HEK293 (cell line): ENCODE measurements at regions not wholly inside any gene's neighbourhood (a gene's known extent, or its start where the extent isn't known, plus 50 kb on each side); places are given as distances from the start of the nearest gene placed in this dataset.

Source experiments
- BCL11A ChIP-seq: fragments of 450-650 bp; formaldehyde crosslinking; IDR thresholded peaks from 2 replicates; pipeline ENCODE4 v1.5.1; 2016; ENCODE audit warnings: low read depth, missing biosample characterization, missing genetic modification characterization
- CTCF ChIP-seq: fragments of 450-650 bp; formaldehyde crosslinking; IDR thresholded peaks from 2 replicates; pipeline ENCODE4 v1.5.1; 2016; ENCODE audit warnings: missing biosample characterization, missing genetic modification characterization
- ZBTB1 ChIP-seq: fragments of 450-650 bp; formaldehyde crosslinking; IDR thresholded peaks from 2 replicates; pipeline ENCODE4 v1.5.1; 2016; ENCODE audit warnings: missing biosample characterization, missing genetic modification characterization
- ZBTB49 ChIP-seq: fragments of 450-650 bp; formaldehyde crosslinking; IDR thresholded peaks from 2 replicates; pipeline ENCODE4 v1.5.1; 2016; ENCODE audit warnings: missing biosample characterization, missing genetic modification characterization, low read depth
- ZBTB6 ChIP-seq: fragments of 450-650 bp; formaldehyde crosslinking; IDR thresholded peaks from 2 replicates; pipeline ENCODE4 v1.5.1; 2017; ENCODE audit warnings: missing biosample characterization, missing genetic modification characterization
- ZEB2 ChIP-seq: fragments of 450-650 bp; formaldehyde crosslinking; IDR thresholded peaks from 2 replicates; pipeline ENCODE4 v1.5.1; 2016; ENCODE audit warnings: missing biosample characterization, missing genetic modification characterization
- ZFP3 ChIP-seq: fragments of 450-650 bp; formaldehyde crosslinking; IDR thresholded peaks from 2 replicates; pipeline ENCODE4 v1.5.1; 2016; ENCODE audit warnings: low read depth, missing biosample characterization, missing genetic modification characterization
- ZNF174 ChIP-seq: fragments of 450-650 bp; formaldehyde crosslinking; IDR thresholded peaks from 2 replicates; pipeline ENCODE4 v1.5.0; 2017; ENCODE audit warnings: missing biosample characterization, mild to moderate bottlenecking, missing genetic modification characterization
- ZNF274 ChIP-seq, 2 experiments: fragments of 200-500 bp in 1 of 2; fragments of 450-650 bp in 1 of 2; sonication (Bioruptor generic) in 1 of 2; formaldehyde crosslinking in 1 of 2; IDR thresholded peaks; 2 replicates each; pipeline versions ENCODE4 v1.5.1 to v1.6.1; 2014 to 2016; ENCODE audit warnings: borderline replicate concordance in 1 of 2, inconsistent platforms in 1 of 2, low read length in 1 of 2, missing biosample characterization in 1 of 2, missing genetic modification characterization in 1 of 2
- ZNF629 ChIP-seq: fragments of 450-650 bp; formaldehyde crosslinking; IDR thresholded peaks from 2 replicates; pipeline ENCODE4 v1.5.1; 2017; ENCODE audit warnings: missing biosample characterization, missing genetic modification characterization
- ZNF654 ChIP-seq: fragments of 450-650 bp; formaldehyde crosslinking; IDR thresholded peaks from 2 replicates; pipeline ENCODE4 v1.5.1; 2016; ENCODE audit warnings: low read depth, missing biosample characterization, missing genetic modification characterization
- ZNF791 ChIP-seq: fragments of 450-650 bp; formaldehyde crosslinking; IDR thresholded peaks from 2 replicates; pipeline ENCODE4 v1.5.1; 2016; ENCODE audit warnings: missing biosample characterization, missing genetic modification characterization
- TF ChIP-seq, protein P1 (sequence below): fragments of 450-650 bp; formaldehyde crosslinking; IDR thresholded peaks from 2 replicates; pipeline ENCODE4 v1.5.1; 2016; ENCODE audit warnings: missing biosample characterization, missing genetic modification characterization

GRCh38 chr1:88036345-88037014 is 647.6 kb upstream of the PKN2 start:
- TF ChIP-seq ZEB2 (tag by site-specific recombination): no peak
- no peak for TF ChIP-seq CTCF
- no peak for TF ChIP-seq ZNF274 (IDR thresholded peaks at IDR 0.05; ENCODE audit: low read length)
- TF ChIP-seq ZNF274 (tag by site-specific recombination; IDR thresholded peaks at IDR 0.05; ENCODE audit: borderline replicate concordance): no peak
- TF ChIP-seq, protein P1, sequence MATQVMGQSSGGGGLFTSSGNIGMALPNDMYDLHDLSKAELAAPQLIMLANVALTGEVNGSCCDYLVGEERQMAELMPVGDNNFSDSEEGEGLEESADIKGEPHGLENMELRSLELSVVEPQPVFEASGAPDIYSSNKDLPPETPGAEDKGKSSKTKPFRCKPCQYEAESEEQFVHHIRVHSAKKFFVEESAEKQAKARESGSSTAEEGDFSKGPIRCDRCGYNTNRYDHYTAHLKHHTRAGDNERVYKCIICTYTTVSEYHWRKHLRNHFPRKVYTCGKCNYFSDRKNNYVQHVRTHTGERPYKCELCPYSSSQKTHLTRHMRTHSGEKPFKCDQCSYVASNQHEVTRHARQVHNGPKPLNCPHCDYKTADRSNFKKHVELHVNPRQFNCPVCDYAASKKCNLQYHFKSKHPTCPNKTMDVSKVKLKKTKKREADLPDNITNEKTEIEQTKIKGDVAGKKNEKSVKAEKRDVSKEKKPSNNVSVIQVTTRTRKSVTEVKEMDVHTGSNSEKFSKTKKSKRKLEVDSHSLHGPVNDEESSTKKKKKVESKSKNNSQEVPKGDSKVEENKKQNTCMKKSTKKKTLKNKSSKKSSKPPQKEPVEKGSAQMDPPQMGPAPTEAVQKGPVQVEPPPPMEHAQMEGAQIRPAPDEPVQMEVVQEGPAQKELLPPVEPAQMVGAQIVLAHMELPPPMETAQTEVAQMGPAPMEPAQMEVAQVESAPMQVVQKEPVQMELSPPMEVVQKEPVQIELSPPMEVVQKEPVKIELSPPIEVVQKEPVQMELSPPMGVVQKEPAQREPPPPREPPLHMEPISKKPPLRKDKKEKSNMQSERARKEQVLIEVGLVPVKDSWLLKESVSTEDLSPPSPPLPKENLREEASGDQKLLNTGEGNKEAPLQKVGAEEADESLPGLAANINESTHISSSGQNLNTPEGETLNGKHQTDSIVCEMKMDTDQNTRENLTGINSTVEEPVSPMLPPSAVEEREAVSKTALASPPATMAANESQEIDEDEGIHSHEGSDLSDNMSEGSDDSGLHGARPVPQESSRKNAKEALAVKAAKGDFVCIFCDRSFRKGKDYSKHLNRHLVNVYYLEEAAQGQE: no peak
- TF ChIP-seq ZNF629 (tag by site-specific recombination): no peak
- no peak for TF ChIP-seq ZBTB1 (tag by site-specific recombination)
- TF ChIP-seq ZNF174 (tag by site-specific recombination): no peak
- TF ChIP-seq ZBTB49: no peak
- TF ChIP-seq ZNF791 (tag by site-specific recombination): no peak
- TF ChIP-seq ZFP3 (tag by site-specific recombination): no peak
- TF ChIP-seq ZBTB6 (tag by site-specific recombination): no peak
- no peak for TF ChIP-seq BCL11A (tag by site-specific recombination)
- no peak for TF ChIP-seq ZNF654 (tag by site-specific recombination)
